HepG2 (cell line): ENCODE measurements at regions not wholly inside any gene's neighbourhood (a gene's known extent, or its start where the extent isn't known, plus 50 kb on each side); places are given as distances from the start of the nearest gene placed in this dataset.

ENCODE experiments used
- ATAC-seq: fragments of 200-7000 bp; cut with Tn5 transposase; 3 replicates; pipeline ENCODE4 v1.9.1; 2020; ENCODE audit warnings: mild to moderate bottlenecking, moderate library complexity
- BruUV-seq: library from RNA; stranded (reverse); fragments of 400-500 nt; replicated peaks from 2 replicates; lab custom pipeline; 2021; lab: Mats Ljungman, UMichigan
- CTCF ChIA-PET: fragments of 300-600 bp; formaldehyde crosslinking; extraction: SDS; loops from one replicate; lab custom pipeline; 2021; ENCODE audit warnings: low total read pairs, inconsistent platforms, low intra/inter-chr PET ratio; lab: Yijun Ruan, JAX
- POLR2A ChIA-PET: fragments of 350-600 bp; sonication (Branson Sonifier 250); formaldehyde crosslinking; loops from one replicate; lab custom pipeline; 2020; ENCODE audit warnings: antibody characterized with exemption, inconsistent platforms; lab: Yijun Ruan, JAX
- DNase-seq: peaks from one replicate; pipeline ENCODE4 v3.0.0-alpha.2; 2015; ENCODE audit warnings: low spot score
- FAIRE-seq: peaks from 3 replicates; lab custom pipeline; 2011; peaks lifted over from hg19 to GRCh38; lab: Jason Lieb, UNC
- H2AFZ ChIP-seq: one replicate; pipeline ENCODE4 v1.6.1; 2011; ENCODE audit warnings: low read length, inconsistent platforms
- H3K27ac ChIP-seq: fragments of 300-600 bp; 3 replicates; pipeline ENCODE4 v1.8.0; 2011; ENCODE audit warnings: mixed run types, mild to moderate bottlenecking, mixed read lengths, low read length, inconsistent platforms; ENCODE audit not compliant: insufficient read depth; ENCODE audit errors: extremely low read length
- H3K27me3 ChIP-seq, 2 experiments: fragments of 200-600 bp in 1 of 2; 2 replicates in 1 of 2; 3 replicates in 1 of 2; pipeline versions ENCODE4 v1.6.0 to v1.8.0; 2011; ENCODE audit warnings: low read length in 2 of 2, mild to moderate bottlenecking in 2 of 2, moderate library complexity in 2 of 2, inconsistent platforms in 1 of 2; ENCODE audit not compliant: insufficient read depth in 2 of 2, control insufficient read depth in 1 of 2
- H3K36me3 ChIP-seq, 2 experiments: fragments of 200-600 bp in 1 of 2; replicated peaks in 1 of 2; 2 replicates in 1 of 2; 3 replicates in 1 of 2; pipeline versions ENCODE4 v1.5.1 to v1.8.0; 2011; ENCODE audit warnings: low read length in 2 of 2, inconsistent platforms in 1 of 2; ENCODE audit not compliant: insufficient read depth in 2 of 2, control insufficient read depth in 1 of 2
- H3K4me1 ChIP-seq: 2 replicates; pipeline ENCODE4 v1.5.1; 2012; ENCODE audit warnings: low read length, inconsistent platforms; ENCODE audit not compliant: insufficient read depth
- H3K4me2 ChIP-seq: 2 replicates; pipeline ENCODE4 v1.6.0; 2011; ENCODE audit warnings: low read depth, low read length, inconsistent platforms
- H3K4me3 ChIP-seq, 3 experiments: fragments of 200-600 bp in 1 of 3; sonication (generic), shearing (Covaris generic) in 1 of 3; replicated peaks in 1 of 3; 2 replicates each; pipeline ENCODE4 v1.5.1; 2011 to 2016; ENCODE audit warnings: low read length in 3 of 3, inconsistent platforms in 2 of 3, low read depth in 2 of 3, mild to moderate bottlenecking in 2 of 3, control low read depth in 1 of 3, mixed read lengths in 1 of 3; ENCODE audit not compliant: insufficient read depth in 1 of 3
- H3K79me2 ChIP-seq: one replicate; pipeline ENCODE4 v1.6.1; 2011; ENCODE audit warnings: low read length, inconsistent platforms; ENCODE audit not compliant: insufficient read depth
- H3K9ac ChIP-seq: 2 replicates; pipeline ENCODE4 v1.6.0; 2011; ENCODE audit warnings: mild to moderate bottlenecking, low read depth, low read length, inconsistent platforms; ENCODE audit not compliant: insufficient read depth
- H3K9me3 ChIP-seq: 2 replicates; pipeline ENCODE4 v1.5.1; 2012; ENCODE audit warnings: mild to moderate bottlenecking, low read length
- H4K20me1 ChIP-seq: 2 replicates; pipeline ENCODE4 v1.6.0; 2011; ENCODE audit warnings: inconsistent platforms, mild to moderate bottlenecking, low read length, moderate library complexity; ENCODE audit not compliant: insufficient read depth
- AKNA ChIP-seq: sonication (generic); formaldehyde crosslinking; IDR thresholded peaks from 2 replicates; pipeline ENCODE4 v1.4.0; 2020; ENCODE audit warnings: missing genetic modification reagents, borderline replicate concordance
- FOXP4 ChIP-seq: sonication (generic); formaldehyde crosslinking; IDR thresholded peaks from 2 replicates; pipeline ENCODE4 v1.4.0; 2020; ENCODE audit warnings: missing genetic modification reagents
- HOXA9 ChIP-seq: sonication (generic); formaldehyde crosslinking; IDR thresholded peaks from 2 replicates; pipeline ENCODE4 v1.8.1; 2022; ENCODE audit warnings: missing genetic modification reagents, mild to moderate bottlenecking, moderate library complexity, borderline replicate concordance
- HOXD1 ChIP-seq: sonication (generic); formaldehyde crosslinking; IDR thresholded peaks from 2 replicates; pipeline ENCODE4 v1.5.0; 2020; ENCODE audit warnings: missing genetic modification reagents
- RNF219 ChIP-seq: sonication (generic); formaldehyde crosslinking; IDR thresholded peaks from 2 replicates; pipeline ENCODE4 v1.5.0; 2020; ENCODE audit warnings: mild to moderate bottlenecking, missing genetic modification reagents
- TFAP4 ChIP-seq: sonication (generic); IDR thresholded peaks from 2 replicates; pipeline ENCODE4 v1.6.1; 2016; ENCODE audit warnings: low read depth, borderline replicate concordance
- WGBS: methylation state at CpG from one replicate; pipeline ENCODE4 v1.1.6; 2017; ENCODE audit warnings: low lambda C conversion rate; 5-methylcytosine and 5-hydroxymethylcytosine counted together
- in situ Hi-C: cut with HindIII; loops from 2 replicates; pipeline ENCODE4 v1.10.0; 2017; ENCODE audit warnings: low pct_unique_long_range_greater_than_20kb; ENCODE audit not compliant: extremely low pct_ligation_motif_present
- intact Hi-C: fragments of 100-400 bp; cut with micrococcal nuclease; formaldehyde crosslinking; loops from one replicate; pipeline ENCODE4 v1.10.0; 2022; ENCODE audit not compliant: unreplicated experiment

GRCh38 chr21:29238967-29239290 lies 59.8 kb upstream of the BACH1 start (continued):
- no peak for TF ChIP-seq RNF219 (CRISPR knock-in tag)
- no peak for TF ChIP-seq FOXP4
- no peak for TF ChIP-seq HOXD1
- TF ChIP-seq, all 625 proteins: peak for 0

- H3K36me3 ChIP-seq = no peaks in the 10 kb centered on the region
- H3K27me3 ChIP-seq = no peaks in the 10 kb centered on the region
- no peak overlapping the region for H3K4me2 ChIP-seq
- intact Hi-C loops = no loop called here
- H4K20me1 ChIP-seq = no peaks in the 10 kb centered on the region
- TF ChIP-seq AKNA (CRISPR knock-in tag) = no peak
- TF ChIP-seq TFAP4 = no peak
- no peak for TF ChIP-seq HOXA9 (CRISPR knock-in tag)
- TF ChIP-seq, all 625 proteins: peak for 0
- WGBS = 0% methylated on average over 1 of the region's 1 CpG
- ChIA-PET CTCF (no interaction called here), POLR2A (no interaction called here)
- H2AFZ ChIP-seq = no peak overlapping the region
- H3K9ac ChIP-seq = no peak overlapping the region
- ATAC-seq (no peak), FAIRE-seq (no peak), DNase-seq (no peak)
- BruUV-seq = no TSS peak
- in situ Hi-C loops = no loop called here
- no peaks in the 10 kb centered on the region for H3K4me1 ChIP-seq
- no peaks in the 10 kb centered on the region for H3K79me2 ChIP-seq
- H3K27ac ChIP-seq = no peak overlapping the region
- no peaks in the 10 kb centered on the region for H3K9me3 ChIP-seq
- no peak overlapping the region for H3K4me3 ChIP-seq
Observed at GRCh38 chr21:29240136-29240535, 58.6 kb upstream of the BACH1 start.
